ENCODE measurements at regions not wholly inside any gene's neighbourhood (a gene's known extent, or its start where the extent isn't known, plus 50 kb on each side); places are given as distances from the start of the nearest gene placed in this dataset.

GRCh38 chr12:46526233-46526632 lies 153.7 kb upstream of the SLC38A2 start (continued):
- TF ChIP-seq RARB (CRISPR knock-in tag; IDR thresholded peaks at IDR 0.05) (no peak), MAX (IDR thresholded peaks at IDR 0.05) (no peak), HMGXB4 (CRISPR knock-in tag; IDR thresholded peaks at IDR 0.05; ENCODE audit: borderline replicate concordance) (no peak), CTCF (IDR thresholded peaks at IDR 0.05) (no peak), ATOH8 (CRISPR knock-in tag; IDR thresholded peaks at IDR 0.05; ENCODE audit: low read depth) (no peak), JUNB (IDR thresholded peaks at IDR 0.05) (no peak), HOXB13 (CRISPR knock-in tag; IDR thresholded peaks at IDR 0.05; ENCODE audit: low read depth) (no peak)

DNA sequence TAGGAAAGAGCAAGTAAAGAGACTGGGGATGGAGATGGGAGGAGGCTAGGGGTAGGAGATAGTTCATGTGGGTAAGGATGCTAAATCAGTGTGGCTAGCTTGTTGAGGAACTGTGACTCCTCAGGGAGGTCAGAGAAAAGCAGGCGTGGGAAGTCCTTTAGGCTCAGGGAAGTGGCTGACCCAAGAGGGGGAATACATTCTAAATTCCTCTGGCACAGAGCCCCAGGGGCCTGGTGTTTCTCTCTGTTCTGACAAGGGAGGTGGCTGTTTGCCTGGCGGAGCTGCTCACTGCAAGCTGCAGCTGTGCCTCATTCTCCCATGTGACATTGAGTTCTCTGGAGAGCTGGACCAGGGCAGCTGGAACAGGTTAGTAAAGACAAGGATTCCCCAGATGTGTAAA lies 152.2 kb upstream of the SLC38A2 start:
- 88% methylated on average over 2 of the region's 2 CpGs for WGBS (ENCODE audit: missing lambda C conversion rate)
- Histone ChIP-seq H3K27ac (peak overlapping the region; percentile 70 to 84), H3K9me3 (peaks cover 9% of the 10 kb centered on the region; the same call in 1 of the 3 replicates), H3K4me1 (peaks cover 33% of the 10 kb centered on the region), H3K4me3 (no peak overlapping the region), H3K4me2 (peak overlapping the region; percentile 68)
- ChIA-PET POLR2A (interaction anchor here (0.6 to 1.9 kb wide), 12 partner anchors 29 to 534 kb away, joined by 3 to 13 read pairs (median 7); partner anchors contain the start of gene SLC38A2), CTCF (interaction anchor here (1.1 to 2.8 kb wide), 6 partner anchors 11 to 153 kb away, joined by 3 to 12 read pairs (median 4); no protein-coding TSS in a partner anchor)
- TF ChIP-seq FOSB (CRISPR knock-in tag; IDR thresholded peaks at IDR 0.05) (no peak), TFCP2L1 (CRISPR knock-in tag; IDR thresholded peaks at IDR 0.05) (no peak), JUNB (IDR thresholded peaks at IDR 0.05) (no peak), RAD21 (conservative IDR thresholded peaks at IDR 0.05 in 1 of 2, IDR thresholded peaks at IDR 0.05 in 1 of 2) (no peak), CBX2 (IDR thresholded peaks at IDR 0.05; ENCODE audit: borderline replicate concordance, low read depth) (no peak)
- ATAC-seq (peak in 1 of 2 experiments; percentile 7; a peak in 3 of 6 replicates), DNase-seq (ENCODE audit: low read depth in 1 of 2, low spot score in 1 of 2) (peak in 1 of 2 experiments; percentile 27), FAIRE-seq (no peak)

GRCh38 chr12:46523863-46524770 lies 151.5 kb upstream of the SLC38A2 start:
- Histone ChIP-seq H3K4me1 (peaks cover 33% of the 10 kb centered on the region), H3K4me3 (peak overlapping the region; percentile 7), H3K9me3 (peaks cover 9% of the 10 kb centered on the region; the same call in 1 of the 3 replicates), H3K27ac (peak overlapping the region; percentile 70 to 84), H3K4me2 (peak overlapping the region; percentile 68)
- FAIRE-seq (peak; percentile 59), ATAC-seq (peak; percentile 96 to 97), DNase-seq (ENCODE audit: low read depth in 1 of 2, low spot score in 1 of 2) (peak; percentile 76 to 96)
- TF ChIP-seq GATA3 (IDR thresholded peaks at IDR 0.05; ENCODE audit: borderline replicate concordance) = peak; percentile 79; the same call in 1 of the 2 replicates
- TF ChIP-seq JUN (IDR thresholded peaks at IDR 0.05) = peak; percentile 47 to 59; a peak in 3 of 5 replicates
- TF ChIP-seq BHLHE40 (IDR thresholded peaks at IDR 0.05; ENCODE audit: low read depth, low read length) = no peak
- TF ChIP-seq EP300 (IDR thresholded peaks at IDR 0.05) = peak; percentile 53 to 55; a peak in 2 of 5 replicates
- peak; percentile 81 for TF ChIP-seq MAX (IDR thresholded peaks at IDR 0.05)
- no peak for TF ChIP-seq NR3C1 (IDR thresholded peaks at IDR 0.05)
- TF ChIP-seq RFX5 (IDR thresholded peaks at IDR 0.05) = peak; percentile 94
- peak; percentile 87 for TF ChIP-seq FOSL2 (IDR thresholded peaks at IDR 0.05)
- TF ChIP-seq FOSL2 (CRISPR knock-in tag; IDR thresholded peaks at IDR 0.05) = peak; percentile 92
- peak in 1 of 2 experiments; percentile 40; a peak in 1 of 5 replicates for TF ChIP-seq RAD21 (conservative IDR thresholded peaks at IDR 0.05 in 1 of 2, IDR thresholded peaks at IDR 0.05 in 1 of 2)
- TF ChIP-seq ATOH8 (CRISPR knock-in tag; IDR thresholded peaks at IDR 0.05; ENCODE audit: low read depth) = no peak
- 0 out of 3 replicates have a peak, but pooled peaks have one; percentile 48 for TF ChIP-seq BCL3 (IDR thresholded peaks at IDR 0.05)
- TF ChIP-seq JUNB (IDR thresholded peaks at IDR 0.05) = peak; percentile 90
- peak; percentile 31; the same call in 2 of the 3 replicates for TF ChIP-seq SMC3 (IDR thresholded peaks at IDR 0.05)
- ChIA-PET CTCF (interaction anchor here (0.6 to 2.8 kb wide), 7 partner anchors 12 to 221 kb away, joined by 3 to 12 read pairs (median 3); no protein-coding TSS in a partner anchor), POLR2A (interaction anchor here (0.6 to 1.9 kb wide), 15 partner anchors 15 to 562 kb away, joined by 3 to 13 read pairs (median 5); partner anchors contain the start of gene SLC38A2)
- WGBS (ENCODE audit: missing lambda C conversion rate) = 3% methylated on average over 10 of the region's 10 CpGs

All from A549 (cell line).